Fibroblast of lung (primary cell): ENCODE measurements at regions not wholly inside any gene's neighbourhood (a gene's known extent, or its start where the extent isn't known, plus 50 kb on each side); places are given as distances from the start of the nearest gene placed in this dataset.

Experiments used
- DNase-seq, 2 donors: peaks; one replicate each; pipeline versions ENCODE4 v3.0.0 to v3.0.0-alpha.2; 2010; ENCODE audit warnings: low read depth in 2 of 2
- H2AFZ ChIP-seq: 2 replicates; pipeline ENCODE4 v1.5.1; 2012; ENCODE audit warnings: low read length, control low read depth, inconsistent platforms
- H3K27ac ChIP-seq: 2 replicates; pipeline ENCODE4 v1.5.1; 2011; ENCODE audit warnings: low read length, control low read depth; ENCODE audit not compliant: insufficient read depth
- H3K27me3 ChIP-seq: 2 replicates; pipeline ENCODE4 v1.5.1; 2011; ENCODE audit warnings: mild to moderate bottlenecking, low read length; ENCODE audit not compliant: control insufficient read depth, insufficient read depth
- H3K36me3 ChIP-seq: 2 replicates; pipeline ENCODE4 v1.5.1; 2011; ENCODE audit warnings: low read length; ENCODE audit not compliant: control insufficient read depth, insufficient read depth
- H3K4me1 ChIP-seq: 2 replicates; pipeline ENCODE4 v1.5.1; 2011; ENCODE audit warnings: low read length; ENCODE audit not compliant: control insufficient read depth, insufficient read depth; ENCODE audit errors: extremely low read depth
- H3K4me2 ChIP-seq: 2 replicates; pipeline ENCODE4 v1.5.1; 2011; ENCODE audit warnings: low read length, control low read depth; ENCODE audit not compliant: insufficient read depth; ENCODE audit errors: extremely low read depth
- H3K4me3 ChIP-seq, 4 experiments: fragments of 200-600 bp in 1 of 4; sonication (generic) in 1 of 4; replicated peaks in 1 of 4; 2 replicates each; pipeline ENCODE4 v1.5.1; 2011 to 2016; ENCODE audit warnings: low read length in 4 of 4, low read depth in 3 of 4, mild to moderate bottlenecking in 3 of 4, control low read depth in 2 of 4, inconsistent platforms in 1 of 4, mixed read lengths in 1 of 4; ENCODE audit not compliant: insufficient read depth in 1 of 4; ENCODE audit errors: control extremely low read depth in 1 of 4
- H3K79me2 ChIP-seq: 2 replicates; pipeline ENCODE4 v1.5.1; 2012; ENCODE audit warnings: mild to moderate bottlenecking, low read length, inconsistent platforms; ENCODE audit not compliant: control insufficient read depth, insufficient read depth
- H3K9ac ChIP-seq: 2 replicates; pipeline ENCODE4 v1.5.1; 2011; ENCODE audit warnings: mild to moderate bottlenecking, low read length, control low read depth; ENCODE audit not compliant: insufficient read depth
- H3K9me3 ChIP-seq: 2 replicates; pipeline ENCODE4 v1.5.1; 2012; ENCODE audit warnings: low read depth, low read length; ENCODE audit not compliant: control insufficient read depth, insufficient read depth
- H4K20me1 ChIP-seq: 2 replicates; pipeline ENCODE4 v1.5.1; 2011; ENCODE audit warnings: low read length; ENCODE audit not compliant: control insufficient read depth, insufficient read depth; ENCODE audit errors: extremely low read depth
- EZH2 ChIP-seq: IDR thresholded peaks from 2 replicates; pipeline ENCODE4 v1.5.1; 2012; ENCODE audit warnings: low read length, control low read depth, mild to moderate bottlenecking; ENCODE audit errors: missing control alignments
- TF ChIP-seq, protein P1 (sequence below), 2 donors: IDR thresholded peaks in 1 of 2; conservative IDR thresholded peaks in 1 of 2; 1 replicate in 1 of 2; 2 replicates in 1 of 2; pipeline ENCODE4 v1.5.1; 2011 to 2012; ENCODE audit warnings: low read length in 2 of 2, control low read depth in 1 of 2, inconsistent platforms in 1 of 2, low read depth in 1 of 2, mild to moderate bottlenecking in 1 of 2

DNA sequence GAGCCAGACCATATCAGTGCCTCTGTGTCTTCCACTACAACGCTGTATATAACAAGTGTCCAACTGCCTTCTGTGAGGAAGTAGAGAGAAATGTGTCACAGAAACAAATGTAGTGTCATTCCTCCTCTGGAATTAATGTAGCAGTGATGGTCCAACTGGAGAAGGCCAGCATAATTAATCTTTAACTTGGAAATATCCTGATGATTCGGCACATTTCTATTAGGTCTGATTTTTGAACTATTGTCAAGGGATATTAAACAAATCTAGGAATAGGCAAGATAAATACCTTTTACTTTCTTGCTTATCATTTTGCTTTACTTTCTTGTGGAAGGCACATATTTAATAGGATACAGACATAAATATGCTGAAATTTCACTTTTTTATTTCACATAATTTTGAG lies 446.2 kb upstream of the ALCAM start:
- Histone ChIP-seq H3K27me3 (no peaks in the 10 kb centered on the region), H2AFZ (no peak overlapping the region), H3K9ac (no peak overlapping the region), H3K36me3 (no peaks in the 10 kb centered on the region), H3K4me1 (no peaks in the 10 kb centered on the region), H4K20me1 (no peaks in the 10 kb centered on the region), H3K27ac (no peak overlapping the region), H3K9me3 (no peaks in the 10 kb centered on the region), H3K4me2 (no peak overlapping the region), H3K79me2 (no peaks in the 10 kb centered on the region), H3K4me3 (no peak overlapping the region)
- TF ChIP-seq, protein P1, sequence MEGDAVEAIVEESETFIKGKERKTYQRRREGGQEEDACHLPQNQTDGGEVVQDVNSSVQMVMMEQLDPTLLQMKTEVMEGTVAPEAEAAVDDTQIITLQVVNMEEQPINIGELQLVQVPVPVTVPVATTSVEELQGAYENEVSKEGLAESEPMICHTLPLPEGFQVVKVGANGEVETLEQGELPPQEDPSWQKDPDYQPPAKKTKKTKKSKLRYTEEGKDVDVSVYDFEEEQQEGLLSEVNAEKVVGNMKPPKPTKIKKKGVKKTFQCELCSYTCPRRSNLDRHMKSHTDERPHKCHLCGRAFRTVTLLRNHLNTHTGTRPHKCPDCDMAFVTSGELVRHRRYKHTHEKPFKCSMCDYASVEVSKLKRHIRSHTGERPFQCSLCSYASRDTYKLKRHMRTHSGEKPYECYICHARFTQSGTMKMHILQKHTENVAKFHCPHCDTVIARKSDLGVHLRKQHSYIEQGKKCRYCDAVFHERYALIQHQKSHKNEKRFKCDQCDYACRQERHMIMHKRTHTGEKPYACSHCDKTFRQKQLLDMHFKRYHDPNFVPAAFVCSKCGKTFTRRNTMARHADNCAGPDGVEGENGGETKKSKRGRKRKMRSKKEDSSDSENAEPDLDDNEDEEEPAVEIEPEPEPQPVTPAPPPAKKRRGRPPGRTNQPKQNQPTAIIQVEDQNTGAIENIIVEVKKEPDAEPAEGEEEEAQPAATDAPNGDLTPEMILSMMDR (conservative IDR thresholded peaks at IDR 0.05 in 1 of 2, IDR thresholded peaks at IDR 0.05 in 1 of 2; ENCODE audit: low read depth in 1 of 2, low read length in 2 of 2) = no peak
- TF ChIP-seq EZH2 = no peak
- no peak for DNase-seq

DNA sequence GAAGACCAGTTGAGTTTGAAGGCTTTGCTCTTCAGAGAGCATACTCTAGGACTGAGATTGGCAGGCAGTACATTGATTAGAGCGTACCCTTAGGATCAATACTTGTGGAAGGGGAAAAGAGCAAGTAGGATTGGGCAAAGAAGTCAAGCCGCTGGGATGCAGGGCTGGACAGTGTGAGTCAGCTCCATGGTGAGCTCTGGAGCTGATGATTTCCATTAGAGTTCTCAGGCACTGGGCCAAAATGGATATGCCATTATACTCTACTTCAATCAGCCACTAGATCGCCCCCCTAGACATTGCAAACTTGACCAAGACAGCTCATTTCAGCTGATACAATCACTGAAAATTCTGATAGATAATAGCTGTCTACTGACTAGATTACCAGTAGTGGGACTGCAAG lies 432.7 kb upstream of the ALCAM start:
- no peak for TF ChIP-seq EZH2
- TF ChIP-seq, protein P1 (conservative IDR thresholded peaks at IDR 0.05 in 1 of 2, IDR thresholded peaks at IDR 0.05 in 1 of 2; ENCODE audit: low read depth in 1 of 2, low read length in 2 of 2) = no peak

DNA sequence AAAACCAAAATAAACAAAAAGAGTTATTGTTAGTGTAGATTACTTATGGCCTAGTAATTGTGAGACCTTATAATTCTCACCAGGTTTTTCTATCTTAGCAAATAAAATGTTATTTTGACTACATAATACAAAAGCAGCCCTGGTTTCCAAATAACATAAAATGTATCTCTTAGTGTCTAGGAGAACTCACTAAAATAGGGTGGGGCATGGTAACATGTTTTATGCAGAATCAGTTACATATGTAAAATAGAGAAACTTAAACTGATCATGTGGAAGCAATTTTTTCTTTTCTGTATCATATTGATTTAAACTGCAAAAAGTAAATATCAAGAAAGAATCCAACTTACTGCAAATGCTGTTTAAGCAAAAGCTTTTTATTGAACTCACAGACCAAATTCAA lies 431.1 kb upstream of the ALCAM start:
- Histone ChIP-seq H2AFZ (no peak overlapping the region), H3K9ac (no peak overlapping the region), H3K27me3 (no peaks in the 10 kb centered on the region), H4K20me1 (no peaks in the 10 kb centered on the region), H3K9me3 (no peaks in the 10 kb centered on the region), H3K27ac (no peak overlapping the region), H3K4me2 (no peak overlapping the region), H3K36me3 (no peaks in the 10 kb centered on the region), H3K79me2 (no peaks in the 10 kb centered on the region), H3K4me3 (no peak overlapping the region), H3K4me1 (no peaks in the 10 kb centered on the region)
- TF ChIP-seq EZH2 = no peak
- TF ChIP-seq, protein P1 (conservative IDR thresholded peaks at IDR 0.05 in 1 of 2, IDR thresholded peaks at IDR 0.05 in 1 of 2; ENCODE audit: low read depth in 1 of 2, low read length in 2 of 2) = no peak
- DNase-seq = no peak

More for the DNA sequence above, 432.7 kb upstream of the ALCAM start:
- Histone ChIP-seq H2AFZ (no peak overlapping the region), H4K20me1 (no peaks in the 10 kb centered on the region), H3K36me3 (no peaks in the 10 kb centered on the region), H3K27me3 (no peaks in the 10 kb centered on the region), H3K4me2 (no peak overlapping the region), H3K79me2 (no peaks in the 10 kb centered on the region), H3K4me1 (no peaks in the 10 kb centered on the region), H3K9ac (no peak overlapping the region), H3K9me3 (no peaks in the 10 kb centered on the region), H3K4me3 (no peak overlapping the region), H3K27ac (no peak overlapping the region)
- DNase-seq = peak in 1 of 2 donors; percentile 12
